ENCODE measurements at regions not wholly inside any gene's neighbourhood (a gene's known extent, or its start where the extent isn't known, plus 50 kb on each side); places are given as distances from the start of the nearest gene placed in this dataset.

DNA sequence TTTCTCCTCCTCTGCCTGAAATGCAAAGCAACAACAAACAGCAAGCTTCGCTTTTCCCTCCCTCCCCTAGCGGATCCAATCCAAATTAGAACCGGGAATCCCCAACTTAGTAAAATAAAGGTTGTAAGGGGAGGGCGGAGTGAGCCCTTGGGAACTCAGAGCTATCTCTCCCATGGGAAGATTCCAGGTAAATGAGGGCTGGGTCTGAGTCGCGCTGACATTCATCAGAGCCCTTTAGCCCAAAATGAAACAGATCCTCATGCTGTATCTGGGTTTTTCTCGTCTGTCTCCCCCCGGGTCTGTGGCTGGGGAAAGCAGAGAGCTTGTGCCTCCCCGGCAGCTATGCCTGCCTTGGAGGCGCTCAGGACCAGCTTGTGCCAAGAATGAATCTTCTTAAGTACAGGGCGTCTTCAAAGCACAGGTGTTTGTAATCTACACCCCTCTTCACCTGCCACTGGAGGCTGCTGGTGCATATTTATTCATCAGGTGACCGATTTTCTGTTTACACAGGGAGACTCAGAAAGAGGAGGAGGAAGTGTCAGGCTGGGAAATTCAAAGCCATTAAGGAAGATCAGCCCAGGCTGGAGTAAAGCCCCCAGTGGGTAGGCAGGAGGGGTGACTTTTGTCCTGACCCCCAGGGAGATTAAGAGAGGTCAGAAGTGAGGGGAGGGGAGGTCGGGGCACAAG, 55.0 kb upstream of the GSE1 start (continued):
- TF ChIP-seq, protein P1, sequence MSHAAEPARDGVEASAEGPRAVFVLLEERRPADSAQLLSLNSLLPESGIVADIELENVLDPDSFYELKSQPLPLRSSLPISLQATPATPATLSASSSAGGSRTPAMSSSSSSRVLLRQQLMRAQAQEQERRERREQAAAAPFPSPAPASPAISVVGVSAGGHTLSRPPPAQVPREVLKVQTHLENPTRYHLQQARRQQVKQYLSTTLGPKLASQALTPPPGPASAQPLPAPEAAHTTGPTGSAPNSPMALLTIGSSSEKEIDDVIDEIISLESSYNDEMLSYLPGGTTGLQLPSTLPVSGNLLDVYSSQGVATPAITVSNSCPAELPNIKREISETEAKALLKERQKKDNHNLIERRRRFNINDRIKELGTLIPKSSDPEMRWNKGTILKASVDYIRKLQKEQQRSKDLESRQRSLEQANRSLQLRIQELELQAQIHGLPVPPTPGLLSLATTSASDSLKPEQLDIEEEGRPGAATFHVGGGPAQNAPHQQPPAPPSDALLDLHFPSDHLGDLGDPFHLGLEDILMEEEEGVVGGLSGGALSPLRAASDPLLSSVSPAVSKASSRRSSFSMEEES (CRISPR knock-in tag; IDR thresholded peaks at IDR 0.05): 0 out of 2 replicates have a peak, but pooled peaks have one; percentile 39
- TF ChIP-seq, protein P2, sequence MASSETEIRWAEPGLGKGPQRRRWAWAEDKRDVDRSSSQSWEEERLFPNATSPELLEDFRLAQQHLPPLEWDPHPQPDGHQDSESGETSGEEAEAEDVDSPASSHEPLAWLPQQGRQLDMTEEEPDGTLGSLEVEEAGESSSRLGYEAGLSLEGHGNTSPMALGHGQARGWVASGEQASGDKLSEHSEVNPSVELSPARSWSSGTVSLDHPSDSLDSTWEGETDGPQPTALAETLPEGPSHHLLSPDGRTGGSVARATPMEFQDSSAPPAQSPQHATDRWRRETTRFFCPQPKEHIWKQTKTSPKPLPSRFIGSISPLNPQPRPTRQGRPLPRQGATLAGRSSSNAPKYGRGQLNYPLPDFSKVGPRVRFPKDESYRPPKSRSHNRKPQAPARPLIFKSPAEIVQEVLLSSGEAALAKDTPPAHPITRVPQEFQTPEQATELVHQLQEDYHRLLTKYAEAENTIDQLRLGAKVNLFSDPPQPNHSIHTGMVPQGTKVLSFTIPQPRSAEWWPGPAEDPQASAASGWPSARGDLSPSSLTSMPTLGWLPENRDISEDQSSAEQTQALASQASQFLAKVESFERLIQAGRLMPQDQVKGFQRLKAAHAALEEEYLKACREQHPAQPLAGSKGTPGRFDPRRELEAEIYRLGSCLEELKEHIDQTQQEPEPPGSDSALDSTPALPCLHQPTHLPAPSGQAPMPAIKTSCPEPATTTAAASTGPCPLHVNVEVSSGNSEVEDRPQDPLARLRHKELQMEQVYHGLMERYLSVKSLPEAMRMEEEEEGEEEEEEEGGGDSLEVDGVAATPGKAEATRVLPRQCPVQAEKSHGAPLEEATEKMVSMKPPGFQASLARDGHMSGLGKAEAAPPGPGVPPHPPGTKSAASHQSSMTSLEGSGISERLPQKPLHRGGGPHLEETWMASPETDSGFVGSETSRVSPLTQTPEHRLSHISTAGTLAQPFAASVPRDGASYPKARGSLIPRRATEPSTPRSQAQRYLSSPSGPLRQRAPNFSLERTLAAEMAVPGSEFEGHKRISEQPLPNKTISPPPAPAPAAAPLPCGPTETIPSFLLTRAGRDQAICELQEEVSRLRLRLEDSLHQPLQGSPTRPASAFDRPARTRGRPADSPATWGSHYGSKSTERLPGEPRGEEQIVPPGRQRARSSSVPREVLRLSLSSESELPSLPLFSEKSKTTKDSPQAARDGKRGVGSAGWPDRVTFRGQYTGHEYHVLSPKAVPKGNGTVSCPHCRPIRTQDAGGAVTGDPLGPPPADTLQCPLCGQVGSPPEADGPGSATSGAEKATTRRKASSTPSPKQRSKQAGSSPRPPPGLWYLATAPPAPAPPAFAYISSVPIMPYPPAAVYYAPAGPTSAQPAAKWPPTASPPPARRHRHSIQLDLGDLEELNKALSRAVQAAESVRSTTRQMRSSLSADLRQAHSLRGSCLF (CRISPR knock-in tag; IDR thresholded peaks at IDR 0.05; ENCODE audit: borderline replicate concordance): no peak
- TF ChIP-seq SIX1 (CRISPR knock-in tag; IDR thresholded peaks at IDR 0.05; ENCODE audit: borderline replicate concordance) (0 out of 2 replicates have a peak, but pooled peaks have one; percentile 15), SNAI1 (CRISPR knock-in tag; IDR thresholded peaks at IDR 0.05; ENCODE audit: borderline replicate concordance) (no peak), ZNF883 (CRISPR knock-in tag; IDR thresholded peaks at IDR 0.05; ENCODE audit: not compliant biosample characterization) (no peak), MAF1 (CRISPR knock-in tag; IDR thresholded peaks at IDR 0.05; ENCODE audit: borderline replicate concordance) (no peak), HMGA1 (CRISPR knock-in tag; conservative IDR thresholded peaks at IDR 0.05) (no peak), ZNF788 (CRISPR knock-in tag; IDR thresholded peaks at IDR 0.05; ENCODE audit: borderline replicate concordance) (no peak), NR2F6 (IDR thresholded peaks at IDR 0.05) (no peak), NR2F6 (CRISPR knock-in tag; IDR thresholded peaks at IDR 0.05) (no peak), DMAP1 (CRISPR knock-in tag; IDR thresholded peaks at IDR 0.05) (no peak), KLF13 (CRISPR knock-in tag; IDR thresholded peaks at IDR 0.05) (no peak), CEBPB (IDR thresholded peaks at IDR 0.05; ENCODE audit: borderline replicate concordance, low read depth, low read length) (no peak), KDM6A (CRISPR knock-in tag; IDR thresholded peaks at IDR 0.05; ENCODE audit: low read depth) (no peak), ATF7 (IDR thresholded peaks at IDR 0.05) (no peak), ATF7 (CRISPR knock-in tag; IDR thresholded peaks at IDR 0.05) (no peak)
- TF ChIP-seq, protein P3, sequence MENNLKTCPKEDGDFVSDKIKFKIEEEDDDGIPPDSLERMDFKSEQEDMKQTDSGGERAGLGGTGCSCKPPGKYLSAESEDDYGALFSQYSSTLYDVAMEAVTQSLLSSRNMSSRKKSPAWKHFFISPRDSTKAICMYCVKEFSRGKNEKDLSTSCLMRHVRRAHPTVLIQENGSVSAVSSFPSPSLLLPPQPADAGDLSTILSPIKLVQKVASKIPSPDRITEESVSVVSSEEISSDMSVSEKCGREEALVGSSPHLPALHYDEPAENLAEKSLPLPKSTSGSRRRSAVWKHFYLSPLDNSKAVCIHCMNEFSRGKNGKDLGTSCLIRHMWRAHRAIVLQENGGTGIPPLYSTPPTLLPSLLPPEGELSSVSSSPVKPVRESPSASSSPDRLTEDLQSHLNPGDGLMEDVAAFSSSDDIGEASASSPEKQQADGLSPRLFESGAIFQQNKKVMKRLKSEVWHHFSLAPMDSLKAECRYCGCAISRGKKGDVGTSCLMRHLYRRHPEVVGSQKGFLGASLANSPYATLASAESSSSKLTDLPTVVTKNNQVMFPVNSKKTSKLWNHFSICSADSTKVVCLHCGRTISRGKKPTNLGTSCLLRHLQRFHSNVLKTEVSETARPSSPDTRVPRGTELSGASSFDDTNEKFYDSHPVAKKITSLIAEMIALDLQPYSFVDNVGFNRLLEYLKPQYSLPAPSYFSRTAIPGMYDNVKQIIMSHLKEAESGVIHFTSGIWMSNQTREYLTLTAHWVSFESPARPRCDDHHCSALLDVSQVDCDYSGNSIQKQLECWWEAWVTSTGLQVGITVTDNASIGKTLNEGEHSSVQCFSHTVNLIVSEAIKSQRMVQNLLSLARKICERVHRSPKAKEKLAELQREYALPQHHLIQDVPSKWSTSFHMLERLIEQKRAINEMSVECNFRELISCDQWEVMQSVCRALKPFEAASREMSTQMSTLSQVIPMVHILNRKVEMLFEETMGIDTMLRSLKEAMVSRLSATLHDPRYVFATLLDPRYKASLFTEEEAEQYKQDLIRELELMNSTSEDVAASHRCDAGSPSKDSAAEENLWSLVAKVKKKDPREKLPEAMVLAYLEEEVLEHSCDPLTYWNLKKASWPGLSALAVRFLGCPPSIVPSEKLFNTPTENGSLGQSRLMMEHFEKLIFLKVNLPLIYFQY (CRISPR knock-in tag; IDR thresholded peaks at IDR 0.05; ENCODE audit: borderline replicate concordance): no peak
- TF ChIP-seq, protein P4, sequence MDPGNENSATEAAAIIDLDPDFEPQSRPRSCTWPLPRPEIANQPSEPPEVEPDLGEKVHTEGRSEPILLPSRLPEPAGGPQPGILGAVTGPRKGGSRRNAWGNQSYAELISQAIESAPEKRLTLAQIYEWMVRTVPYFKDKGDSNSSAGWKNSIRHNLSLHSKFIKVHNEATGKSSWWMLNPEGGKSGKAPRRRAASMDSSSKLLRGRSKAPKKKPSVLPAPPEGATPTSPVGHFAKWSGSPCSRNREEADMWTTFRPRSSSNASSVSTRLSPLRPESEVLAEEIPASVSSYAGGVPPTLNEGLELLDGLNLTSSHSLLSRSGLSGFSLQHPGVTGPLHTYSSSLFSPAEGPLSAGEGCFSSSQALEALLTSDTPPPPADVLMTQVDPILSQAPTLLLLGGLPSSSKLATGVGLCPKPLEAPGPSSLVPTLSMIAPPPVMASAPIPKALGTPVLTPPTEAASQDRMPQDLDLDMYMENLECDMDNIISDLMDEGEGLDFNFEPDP (CRISPR knock-in tag; conservative IDR thresholded peaks at IDR 0.05): no peak
- TF ChIP-seq, protein P5, sequence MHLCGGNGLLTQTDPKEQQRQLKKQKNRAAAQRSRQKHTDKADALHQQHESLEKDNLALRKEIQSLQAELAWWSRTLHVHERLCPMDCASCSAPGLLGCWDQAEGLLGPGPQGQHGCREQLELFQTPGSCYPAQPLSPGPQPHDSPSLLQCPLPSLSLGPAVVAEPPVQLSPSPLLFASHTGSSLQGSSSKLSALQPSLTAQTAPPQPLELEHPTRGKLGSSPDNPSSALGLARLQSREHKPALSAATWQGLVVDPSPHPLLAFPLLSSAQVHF (CRISPR knock-in tag; IDR thresholded peaks at IDR 0.05): no peak
